ENCODE measurements at regions not wholly inside any gene's neighbourhood (a gene's known extent, or its start where the extent isn't known, plus 50 kb on each side); places are given as distances from the start of the nearest gene placed in this dataset.

DNA sequence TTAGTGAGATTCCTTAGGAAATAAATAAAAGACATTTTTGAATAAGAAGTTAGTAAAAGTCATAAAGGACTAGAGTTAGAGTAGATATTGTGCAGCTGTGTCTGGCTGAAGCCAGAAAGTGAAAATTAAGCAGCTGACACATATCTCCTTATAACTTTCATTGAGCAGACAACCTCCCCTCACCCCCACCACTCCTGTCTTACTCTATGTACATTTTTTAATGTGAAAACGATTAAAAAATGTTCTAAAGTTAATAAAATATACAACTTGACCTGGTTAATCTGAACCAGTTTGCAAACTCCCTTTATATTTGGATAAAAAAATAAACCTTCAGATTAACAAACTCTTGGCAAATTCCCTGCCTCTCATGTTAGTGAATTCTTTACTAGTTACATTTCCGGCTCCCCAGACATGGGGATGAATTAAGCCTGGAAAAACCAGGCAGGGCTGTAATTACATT, 462.8 kb downstream of the MEIS1 start:
- Histone ChIP-seq H3K27me3 (ENCODE audit: control insufficient read depth, insufficient read depth) (no peaks in the 10 kb centered on the region), H3K4me3 (ENCODE audit: low read length) (no peak overlapping the region), H3K4me1 (ENCODE audit: control insufficient read depth, insufficient read depth, low read length) (peaks cover 3% of the 10 kb centered on the region), H3K27ac (ENCODE audit: low read length) (no peak overlapping the region), H3K9me3 (ENCODE audit: control insufficient read depth, low read length) (no peaks in the 10 kb centered on the region)
- intact Hi-C loops (cut with DNase I), result no loop called here
- 44% methylated on average over 2 of the region's 2 CpGs for WGBS
- DNase-seq (no peak), ATAC-seq (no peak)

DNA sequence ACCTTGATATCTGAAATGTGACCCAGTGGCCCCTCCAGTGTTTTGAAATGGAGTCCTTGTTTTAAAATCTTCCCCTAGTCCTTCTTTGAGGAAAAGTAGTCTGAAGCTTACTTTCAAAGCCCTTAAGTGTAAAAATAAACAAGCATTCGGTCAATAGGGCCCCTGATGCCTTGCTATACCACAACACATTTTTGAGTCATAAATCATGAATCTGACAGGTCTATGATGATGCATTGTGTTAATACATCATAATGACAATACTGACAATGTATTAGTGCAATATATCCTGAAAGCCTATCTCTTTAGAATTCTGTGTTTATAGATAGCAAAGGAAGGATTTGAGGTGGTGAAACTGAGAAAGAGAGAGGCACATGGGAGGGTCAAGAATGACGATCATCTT, 464.2 kb downstream of the MEIS1 start:
- Histone ChIP-seq H3K27me3 (ENCODE audit: control insufficient read depth, insufficient read depth) (no peaks in the 10 kb centered on the region), H3K27ac (ENCODE audit: low read length) (no peak overlapping the region), H3K4me3 (ENCODE audit: low read length) (no peak overlapping the region), H3K9me3 (ENCODE audit: control insufficient read depth, low read length) (no peaks in the 10 kb centered on the region), H3K4me1 (ENCODE audit: control insufficient read depth, insufficient read depth, low read length) (peaks cover 3% of the 10 kb centered on the region)
- no peak for ATAC-seq
- intact Hi-C loops (cut with DNase I), result no loop called here
- WGBS, result 78% methylated on average over 2 of the region's 2 CpGs
- no peak for DNase-seq

DNA sequence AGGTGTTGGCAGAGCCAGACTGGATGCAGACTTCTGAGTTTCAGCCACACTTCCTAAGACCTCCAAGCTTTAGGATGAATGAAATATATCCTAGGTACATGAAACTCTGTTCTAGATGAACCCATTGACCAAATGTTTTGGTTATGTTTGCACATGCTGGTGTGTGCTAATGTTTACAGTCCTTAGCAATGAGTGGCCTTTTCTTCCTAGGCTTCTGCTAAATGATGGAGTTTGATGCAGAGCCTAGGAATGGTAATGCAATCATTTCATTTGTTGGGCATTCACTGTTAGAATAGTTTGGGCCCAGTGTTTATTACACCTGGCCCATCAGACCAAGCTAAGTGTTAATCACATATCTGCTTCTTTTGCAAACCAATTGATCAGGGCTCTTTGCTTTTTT, 464.7 kb downstream of the MEIS1 start:
- intact Hi-C loops (cut with DNase I), result no loop called here
- no peaks in the 10 kb centered on the region for H3K27me3 ChIP-seq (ENCODE audit: control insufficient read depth, insufficient read depth)
- H3K4me3 ChIP-seq (ENCODE audit: low read length), result no peak overlapping the region
- H3K9me3 ChIP-seq (ENCODE audit: control insufficient read depth, low read length), result no peaks in the 10 kb centered on the region
- no peak overlapping the region for H3K27ac ChIP-seq (ENCODE audit: low read length)
- DNase-seq (no peak), ATAC-seq (no peak)
- H3K4me1 ChIP-seq (ENCODE audit: control insufficient read depth, insufficient read depth, low read length), result peaks cover 3% of the 10 kb centered on the region

DNA sequence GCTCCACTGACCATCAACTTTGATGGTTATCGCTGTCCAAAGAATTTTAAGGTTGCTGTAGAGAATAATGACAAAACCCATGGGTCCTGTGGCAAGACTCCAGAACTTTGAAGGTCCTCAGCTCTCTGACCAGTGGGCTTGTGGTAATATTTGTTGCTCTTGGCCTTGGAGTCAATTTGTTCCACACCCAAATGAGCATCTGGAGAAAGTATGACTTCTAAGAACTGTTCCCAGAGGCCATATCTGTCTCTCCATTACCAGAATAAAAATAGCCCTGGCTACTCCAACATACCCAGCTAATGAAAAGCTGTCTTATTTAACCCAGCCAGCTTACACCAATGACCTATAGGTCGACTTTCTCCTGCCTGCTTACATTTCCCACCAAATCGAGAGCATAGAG, 466.4 kb downstream of the MEIS1 start:
- no peak for ATAC-seq
- intact Hi-C loops (cut with DNase I), result no loop called here
- DNase-seq, result no peak
- Histone ChIP-seq H3K4me3 (ENCODE audit: low read length) (no peak overlapping the region), H3K27me3 (ENCODE audit: control insufficient read depth, insufficient read depth) (no peaks in the 10 kb centered on the region), H3K4me1 (ENCODE audit: control insufficient read depth, insufficient read depth, low read length) (peaks cover 3% of the 10 kb centered on the region), H3K27ac (ENCODE audit: low read length) (no peak overlapping the region), H3K9me3 (ENCODE audit: control insufficient read depth, low read length) (no peaks in the 10 kb centered on the region)
- WGBS, result 54% methylated on average over 3 of the region's 3 CpGs

DNA sequence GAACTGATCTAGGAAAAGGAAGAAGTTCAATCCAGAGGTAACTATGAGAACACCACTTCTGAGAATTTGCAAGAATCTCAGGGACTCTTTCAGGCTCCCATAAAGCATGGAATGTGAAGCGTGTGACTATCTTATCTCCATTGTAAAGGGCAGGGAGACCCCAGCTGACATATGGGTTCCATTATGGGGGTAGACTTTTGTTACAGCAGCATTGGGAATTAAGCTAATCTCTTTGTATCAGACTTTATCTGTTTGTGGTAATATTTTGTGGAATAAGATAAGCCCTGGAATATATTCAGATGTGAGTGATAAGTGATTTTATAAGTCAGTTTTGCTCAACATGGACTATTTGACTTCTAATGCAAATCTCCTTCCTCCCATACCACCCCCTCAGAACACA, 468.3 kb downstream of the MEIS1 start:
- H3K4me1 ChIP-seq (ENCODE audit: control insufficient read depth, insufficient read depth, low read length), result no peaks in the 10 kb centered on the region
- no peaks in the 10 kb centered on the region for H3K9me3 ChIP-seq (ENCODE audit: control insufficient read depth, low read length)
- H3K27ac ChIP-seq (ENCODE audit: low read length), result no peak overlapping the region
- no peaks in the 10 kb centered on the region for H3K27me3 ChIP-seq (ENCODE audit: control insufficient read depth, insufficient read depth)
- DNase-seq, result no peak
- intact Hi-C loops (cut with DNase I), result no loop called here
- H3K4me3 ChIP-seq (ENCODE audit: low read length), result no peak overlapping the region
- WGBS, result 76% methylated on average over 1 of the region's 1 CpG
- ATAC-seq, result no peak

DNA sequence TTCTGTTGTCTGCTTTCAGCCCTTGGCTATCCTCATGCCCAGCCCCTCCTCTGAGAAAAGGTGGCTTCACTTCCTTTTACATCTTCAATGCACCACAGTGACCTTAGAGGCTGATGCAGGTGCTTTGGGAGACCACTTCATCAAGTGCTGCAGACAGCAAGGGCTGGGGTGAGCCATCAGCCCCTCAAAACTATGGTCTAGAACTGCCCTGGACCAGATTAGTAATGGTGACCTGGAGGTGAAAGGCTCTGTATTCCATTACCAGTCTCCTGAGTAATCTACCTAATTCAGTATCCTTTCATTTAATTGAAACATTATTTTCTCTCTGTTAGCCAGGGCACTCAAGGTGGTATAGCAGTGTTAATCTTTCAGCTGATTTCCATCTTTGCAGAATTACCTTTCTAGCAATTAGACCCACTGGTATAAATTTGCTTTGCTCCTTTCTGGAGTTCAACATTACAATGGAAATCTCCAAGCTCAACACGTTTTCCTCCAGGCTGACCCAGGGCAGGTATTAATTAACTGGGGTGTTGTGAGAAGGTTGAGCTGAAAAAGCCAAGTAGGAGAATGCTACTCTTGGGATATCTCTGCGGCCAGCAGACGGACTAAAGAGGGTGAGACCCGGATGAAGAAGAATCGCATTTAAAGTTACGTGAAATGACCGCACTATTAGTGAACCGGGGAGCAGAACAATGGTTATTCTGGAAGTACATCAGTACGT, 469.0 kb downstream of the MEIS1 start:
- no peak overlapping the region for H3K27ac ChIP-seq (ENCODE audit: low read length)

DNA sequence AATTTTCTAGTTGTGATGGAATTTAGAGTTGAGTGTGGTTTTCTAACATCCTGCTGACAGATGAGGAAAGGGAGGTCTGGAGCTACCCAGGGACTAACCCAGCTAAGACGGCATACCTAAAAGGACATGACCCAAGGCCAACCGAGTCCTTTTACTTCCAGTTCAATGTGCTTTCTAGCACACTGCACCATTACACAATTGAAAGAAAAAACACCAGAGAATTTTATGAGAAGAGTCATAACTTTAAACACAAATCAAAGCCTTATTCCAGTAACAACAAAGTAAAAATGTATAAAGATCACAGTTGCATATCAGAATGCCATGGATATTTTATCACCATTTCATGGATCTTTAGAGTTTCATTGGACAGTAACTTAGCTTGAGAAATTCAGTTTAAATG, 480.3 kb downstream of the MEIS1 start:
- ATAC-seq (no peak), DNase-seq (no peak)
- Histone ChIP-seq H3K4me3 (ENCODE audit: low read length) (no peak overlapping the region), H3K9me3 (ENCODE audit: control insufficient read depth, low read length) (no peaks in the 10 kb centered on the region), H3K27me3 (ENCODE audit: control insufficient read depth, insufficient read depth) (no peaks in the 10 kb centered on the region), H3K4me1 (ENCODE audit: control insufficient read depth, insufficient read depth, low read length) (no peaks in the 10 kb centered on the region), H3K27ac (ENCODE audit: low read length) (no peak overlapping the region)
- intact Hi-C loops (cut with DNase I), result no loop called here
- WGBS, result 60% methylated on average over 2 of the region's 2 CpGs

More for the DNA sequence above, 469.0 kb downstream of the MEIS1 start:
- intact Hi-C loops (cut with DNase I), result no loop called here
- H3K4me3 ChIP-seq (ENCODE audit: low read length), result no peak overlapping the region
- no peaks in the 10 kb centered on the region for H3K27me3 ChIP-seq (ENCODE audit: control insufficient read depth, insufficient read depth)
- 92% methylated on average over 9 of the region's 9 CpGs for WGBS
- DNase-seq (no peak), ATAC-seq (no peak)
- no peaks in the 10 kb centered on the region for H3K9me3 ChIP-seq (ENCODE audit: control insufficient read depth, low read length)
- H3K4me1 ChIP-seq (ENCODE audit: control insufficient read depth, insufficient read depth, low read length), result no peaks in the 10 kb centered on the region

DNA sequence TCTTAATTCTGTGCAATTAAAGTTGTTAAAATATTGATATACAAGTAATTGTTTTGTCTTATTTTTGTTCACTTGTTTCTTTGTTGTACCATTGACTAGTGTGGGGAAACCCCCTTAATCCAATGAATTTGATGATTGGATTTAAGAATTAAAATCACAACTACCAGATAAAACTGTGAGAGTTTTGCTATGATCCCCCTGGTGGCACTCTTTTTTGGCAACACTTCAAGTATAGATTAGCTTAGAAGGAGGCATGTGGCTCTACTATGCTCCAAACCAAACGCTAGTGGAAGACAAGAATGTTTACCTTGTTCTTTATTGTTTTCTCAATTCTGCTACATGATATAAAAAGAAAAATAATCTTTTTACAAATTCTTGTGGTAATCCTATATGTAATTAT, 477.8 kb upstream of the ETAA1 start:
- H3K4me1 ChIP-seq (ENCODE audit: control insufficient read depth, insufficient read depth, low read length), result no peaks in the 10 kb centered on the region
- no peaks in the 10 kb centered on the region for H3K9me3 ChIP-seq (ENCODE audit: control insufficient read depth, low read length)
- H3K4me3 ChIP-seq (ENCODE audit: low read length), result no peak overlapping the region
- no peak overlapping the region for H3K27ac ChIP-seq (ENCODE audit: low read length)
- no peaks in the 10 kb centered on the region for H3K27me3 ChIP-seq (ENCODE audit: control insufficient read depth, insufficient read depth)
- no peak for ATAC-seq
- DNase-seq, result no peak
- intact Hi-C loops (cut with DNase I), result no loop called here
- 74% methylated on average over 1 of the region's 1 CpG for WGBS

DNA sequence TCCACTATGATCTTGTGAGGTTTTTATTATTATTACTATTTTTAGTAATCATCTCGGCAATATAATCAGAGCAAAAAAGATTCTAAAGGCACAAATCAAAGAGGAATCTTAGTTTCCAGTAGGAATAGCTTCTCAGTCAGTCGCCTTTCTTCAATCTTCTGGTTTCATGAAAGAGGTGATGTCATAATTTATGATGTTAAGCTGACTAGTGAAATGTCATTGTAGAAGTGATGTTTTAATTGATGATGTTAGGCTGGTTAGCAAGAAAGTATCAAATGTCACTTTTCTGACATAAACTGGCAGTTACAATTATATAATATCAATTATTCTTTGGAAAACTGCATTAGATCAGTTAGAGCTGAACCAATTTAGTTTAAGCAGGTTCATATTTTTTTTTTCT, 476.7 kb upstream of the ETAA1 start:
- ATAC-seq (no peak), DNase-seq (no peak)
- no peaks in the 10 kb centered on the region for H3K9me3 ChIP-seq (ENCODE audit: control insufficient read depth, low read length)
- intact Hi-C loops (cut with DNase I), result no loop called here
- H3K27me3 ChIP-seq (ENCODE audit: control insufficient read depth, insufficient read depth), result no peaks in the 10 kb centered on the region
- no peak overlapping the region for H3K27ac ChIP-seq (ENCODE audit: low read length)
- no peaks in the 10 kb centered on the region for H3K4me1 ChIP-seq (ENCODE audit: control insufficient read depth, insufficient read depth, low read length)
- WGBS, result 72% methylated on average over 2 of the region's 2 CpGs
- no peak overlapping the region for H3K4me3 ChIP-seq (ENCODE audit: low read length)

DNA sequence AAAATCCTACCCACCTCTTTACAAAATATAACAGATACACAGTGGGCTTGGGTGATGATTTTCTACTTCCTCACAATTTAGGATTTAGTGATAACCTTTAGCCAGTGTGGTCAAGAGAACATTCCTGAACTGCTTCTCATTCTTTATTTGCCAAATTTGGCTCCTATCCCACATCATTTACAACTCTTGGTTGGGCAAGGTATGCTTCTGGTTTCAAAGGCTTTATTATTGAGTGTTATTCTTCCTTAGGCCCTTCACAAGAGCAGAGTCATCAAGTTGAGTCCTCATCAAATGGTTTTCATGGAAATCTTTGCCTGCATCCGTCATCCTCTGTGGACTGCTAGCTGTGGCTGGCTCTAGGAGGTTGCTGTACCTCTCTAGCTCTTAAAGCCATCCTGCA, 472.0 kb upstream of the ETAA1 start:
- WGBS, result 80% methylated on average over 1 of the region's 1 CpG
- ATAC-seq (no peak), DNase-seq (no peak)
- Histone ChIP-seq H3K9me3 (ENCODE audit: control insufficient read depth, low read length) (no peaks in the 10 kb centered on the region), H3K4me3 (ENCODE audit: low read length) (no peak overlapping the region), H3K27me3 (ENCODE audit: control insufficient read depth, insufficient read depth) (no peaks in the 10 kb centered on the region), H3K27ac (ENCODE audit: low read length) (no peak overlapping the region), H3K4me1 (ENCODE audit: control insufficient read depth, insufficient read depth, low read length) (no peaks in the 10 kb centered on the region)
- intact Hi-C loops (cut with DNase I), result no loop called here

DNA sequence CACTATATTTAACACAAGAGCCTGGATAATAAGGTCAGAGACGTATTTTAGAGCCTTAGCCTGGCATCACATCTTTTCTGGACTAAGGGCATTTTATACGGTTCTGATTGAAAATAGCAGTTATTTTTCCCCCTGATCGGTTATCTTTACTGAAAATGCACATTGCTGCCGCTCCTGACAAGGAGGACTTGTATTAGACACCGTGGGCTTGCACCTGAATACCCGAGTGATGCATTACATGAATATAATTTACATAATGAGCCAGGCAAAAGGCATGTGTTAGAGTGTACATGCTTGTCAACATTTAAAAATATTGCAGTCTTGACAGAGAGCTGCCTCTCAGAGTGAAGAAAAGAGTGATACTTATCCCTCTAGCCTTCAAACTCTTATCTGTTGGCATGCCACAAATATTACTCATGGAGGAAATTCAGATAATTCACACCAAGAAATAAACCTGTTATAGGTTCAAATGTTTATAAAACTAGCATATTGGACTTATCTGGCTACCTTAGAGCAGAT, 470.5 kb upstream of the ETAA1 start:
- ATAC-seq, result no peak
- H3K9me3 ChIP-seq (ENCODE audit: control insufficient read depth, low read length), result no peaks in the 10 kb centered on the region
- H3K27me3 ChIP-seq (ENCODE audit: control insufficient read depth, insufficient read depth), result no peaks in the 10 kb centered on the region
- intact Hi-C loops (cut with DNase I), result no loop called here
- H3K4me3 ChIP-seq (ENCODE audit: low read length), result no peak overlapping the region
- no peaks in the 10 kb centered on the region for H3K4me1 ChIP-seq (ENCODE audit: control insufficient read depth, insufficient read depth, low read length)
- 79% methylated on average over 6 of the region's 6 CpGs for WGBS
- no peak for DNase-seq
- no peak overlapping the region for H3K27ac ChIP-seq (ENCODE audit: low read length)

Data from right cardiac atrium (tissue), 5 donors.